RWPE1 (cell line): ENCODE measurements at regions not wholly inside any gene's neighbourhood (a gene's known extent, or its start where the extent isn't known, plus 50 kb on each side); places are given as distances from the start of the nearest gene placed in this dataset.
A peak's percentile ranks its signal among the peaks of the same experiment; 100 is the strongest.

ENCODE experiments used
- CTCF ChIA-PET: fragments of 350-600 bp; sonication (Branson Sonifier 250); formaldehyde crosslinking; extraction: SDS; loops from one replicate; lab custom pipeline; 2021; lab: Yijun Ruan, JAX
- POLR2A ChIA-PET: fragments of 400-600 bp; formaldehyde crosslinking; extraction: SDS; loops from one replicate; lab custom pipeline; 2020; ENCODE audit warnings: antibody characterized with exemption; ENCODE audit not compliant: low non-redundant PET; lab: Yijun Ruan, JAX
- DNase-seq: peaks from one replicate; pipeline ENCODE4 v3.0.0; 2012; ENCODE audit warnings: low spot score
- H3K27ac ChIP-seq: fragments of 450-650 bp; 2 replicates; pipeline ENCODE4 v1.5.1; 2017
- TF ChIP-seq, protein P1 (sequence below): fragments of 450-650 bp; conservative IDR thresholded peaks from 2 replicates; pipeline ENCODE4 v1.5.1; 2017; ENCODE audit warnings: low read depth, mild to moderate bottlenecking

GRCh38 chr18:55034742-55035141 lies 75.5 kb upstream of the CCDC68 start:
- no peak for DNase-seq

GRCh38 chr18:55031979-55032378 lies 72.7 kb upstream of the CCDC68 start:
- DNase-seq, result no peak
- no peak overlapping the region for H3K27ac ChIP-seq
- ChIA-PET POLR2A (no interaction called here), CTCF (no interaction called here)
- TF ChIP-seq, protein P1, sequence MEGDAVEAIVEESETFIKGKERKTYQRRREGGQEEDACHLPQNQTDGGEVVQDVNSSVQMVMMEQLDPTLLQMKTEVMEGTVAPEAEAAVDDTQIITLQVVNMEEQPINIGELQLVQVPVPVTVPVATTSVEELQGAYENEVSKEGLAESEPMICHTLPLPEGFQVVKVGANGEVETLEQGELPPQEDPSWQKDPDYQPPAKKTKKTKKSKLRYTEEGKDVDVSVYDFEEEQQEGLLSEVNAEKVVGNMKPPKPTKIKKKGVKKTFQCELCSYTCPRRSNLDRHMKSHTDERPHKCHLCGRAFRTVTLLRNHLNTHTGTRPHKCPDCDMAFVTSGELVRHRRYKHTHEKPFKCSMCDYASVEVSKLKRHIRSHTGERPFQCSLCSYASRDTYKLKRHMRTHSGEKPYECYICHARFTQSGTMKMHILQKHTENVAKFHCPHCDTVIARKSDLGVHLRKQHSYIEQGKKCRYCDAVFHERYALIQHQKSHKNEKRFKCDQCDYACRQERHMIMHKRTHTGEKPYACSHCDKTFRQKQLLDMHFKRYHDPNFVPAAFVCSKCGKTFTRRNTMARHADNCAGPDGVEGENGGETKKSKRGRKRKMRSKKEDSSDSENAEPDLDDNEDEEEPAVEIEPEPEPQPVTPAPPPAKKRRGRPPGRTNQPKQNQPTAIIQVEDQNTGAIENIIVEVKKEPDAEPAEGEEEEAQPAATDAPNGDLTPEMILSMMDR, result no peak

More at GRCh38 chr18:55034742-55035141, 75.5 kb upstream of the CCDC68 start:
- TF ChIP-seq, protein P1, result no peak
- ChIA-PET POLR2A (no interaction called here), CTCF (no interaction called here)
- no peak overlapping the region for H3K27ac ChIP-seq

DNA sequence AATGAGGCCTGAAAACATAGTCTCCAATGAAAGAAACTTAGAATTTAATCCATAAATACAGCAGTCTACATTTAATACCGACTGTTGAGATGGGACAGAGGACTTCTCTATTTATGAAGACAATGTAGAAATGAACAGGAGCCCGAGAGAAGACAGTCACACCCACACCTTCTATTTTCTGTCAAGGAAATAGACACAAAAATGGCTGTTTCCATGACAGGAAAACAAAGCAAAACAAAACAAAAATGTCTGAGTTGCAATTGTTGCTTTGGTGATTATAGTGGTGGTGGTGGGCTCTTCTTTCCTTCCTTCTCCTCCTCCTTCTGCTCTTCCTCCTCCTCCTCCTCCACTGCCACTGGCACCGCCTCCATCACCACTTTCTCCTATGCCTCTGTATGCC lies 72.3 kb upstream of the CCDC68 start:
- H3K27ac ChIP-seq, result no peak overlapping the region
- ChIA-PET CTCF (interaction anchor here (0.6 kb wide), 1 partner anchor 348 kb away, joined by 3 read pairs; no protein-coding TSS in a partner anchor), POLR2A (no interaction called here)
- no peak for DNase-seq
- TF ChIP-seq, protein P1, result no peak

GRCh38 chr18:55031164-55031563 lies 71.9 kb upstream of the CCDC68 start:
- DNase-seq, result no peak
- ChIA-PET CTCF (interaction anchor here (0.6 kb wide), 1 partner anchor 347 kb away, joined by 3 read pairs; no protein-coding TSS in a partner anchor), POLR2A (no interaction called here)
- TF ChIP-seq, protein P1, result no peak
- H3K27ac ChIP-seq, result no peak overlapping the region

- H3K27ac ChIP-seq, result no peak overlapping the region
- DNase-seq, result no peak
- ChIA-PET CTCF (no interaction called here), POLR2A (no interaction called here)
- TF ChIP-seq, protein P1, result no peak
These were observed 65.3 kb upstream of the CCDC68 start for GRCh38 chr18:55024564-55024963.

DNA sequence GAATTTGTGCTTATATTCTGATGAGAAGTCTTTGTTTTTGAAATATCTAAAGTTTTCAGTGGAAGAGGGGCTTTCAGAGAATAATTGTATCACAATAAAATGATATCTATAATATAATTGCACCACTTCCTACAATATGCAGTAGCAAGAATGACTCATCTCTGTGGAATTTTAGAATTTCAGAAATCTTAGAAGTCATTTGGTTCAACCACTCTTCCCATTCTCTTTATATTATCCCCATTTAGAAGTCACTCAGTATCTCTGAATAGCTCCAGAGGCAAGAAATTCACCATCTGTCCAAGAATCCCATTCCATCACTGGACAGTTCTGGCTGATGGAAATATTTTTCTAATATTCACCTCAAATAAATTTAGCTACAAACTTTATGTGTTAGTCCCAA lies 59.3 kb upstream of the CCDC68 start:
- H3K27ac ChIP-seq, result no peak overlapping the region
- DNase-seq, result peak; percentile 20
- ChIA-PET CTCF (no interaction called here), POLR2A (no interaction called here)
- TF ChIP-seq, protein P1, result no peak
